HCT116 (cell line): ENCODE measurements at regions not wholly inside any gene's neighbourhood (a gene's known extent, or its start where the extent isn't known, plus 50 kb on each side); places are given as distances from the start of the nearest gene placed in this dataset.

Experiments
- EZH2phosphoT487 ChIP-seq: fragments of 200-600 bp; IDR thresholded peaks from 2 replicates; pipeline ENCODE4 v1.6.1; 2018; ENCODE audit warnings: antibody characterized with exemption, borderline replicate concordance
- POLR2A ChIP-seq: IDR thresholded peaks from 2 replicates; pipeline ENCODE4 v1.7.0; 2011; ENCODE audit warnings: borderline replicate concordance; ENCODE audit not compliant: insufficient read depth, insufficient read length; ENCODE audit errors: extremely low read depth
- POLR2AphosphoS5 ChIP-seq: IDR thresholded peaks from 2 replicates; pipeline ENCODE4 v1.6.1; 2011; ENCODE audit warnings: mild to moderate bottlenecking, low read depth, low read length, moderate library complexity
- RAD21 ChIP-seq: IDR thresholded peaks from 2 replicates; pipeline ENCODE4 v1.6.1; 2012; ENCODE audit warnings: low read depth, mild to moderate bottlenecking
- YY1 ChIP-seq: IDR thresholded peaks from 2 replicates; pipeline ENCODE4 v1.6.1; 2011; ENCODE audit warnings: low read length, low read depth, moderate library complexity, mild to moderate bottlenecking; ENCODE audit not compliant: insufficient replicate concordance; ENCODE audit errors: extremely low read depth
- TF ChIP-seq, protein P1 (sequence below), 3 experiments: fragments of 200-600 bp in 1 of 3; sonication (generic) in 1 of 3; IDR thresholded peaks in 2 of 3; conservative IDR thresholded peaks in 1 of 3; 2 replicates each; pipeline ENCODE4 v1.5.1; 2012 to 2017; ENCODE audit warnings: low read depth in 2 of 3, low read length in 2 of 3, antibody characterized with exemption in 1 of 3, borderline replicate concordance in 1 of 3, control low read depth in 1 of 3, mild to moderate bottlenecking in 1 of 3, mixed read lengths in 1 of 3, mixed run types in 1 of 3, moderate library complexity in 1 of 3; ENCODE audit not compliant: insufficient read depth in 1 of 3

DNA sequence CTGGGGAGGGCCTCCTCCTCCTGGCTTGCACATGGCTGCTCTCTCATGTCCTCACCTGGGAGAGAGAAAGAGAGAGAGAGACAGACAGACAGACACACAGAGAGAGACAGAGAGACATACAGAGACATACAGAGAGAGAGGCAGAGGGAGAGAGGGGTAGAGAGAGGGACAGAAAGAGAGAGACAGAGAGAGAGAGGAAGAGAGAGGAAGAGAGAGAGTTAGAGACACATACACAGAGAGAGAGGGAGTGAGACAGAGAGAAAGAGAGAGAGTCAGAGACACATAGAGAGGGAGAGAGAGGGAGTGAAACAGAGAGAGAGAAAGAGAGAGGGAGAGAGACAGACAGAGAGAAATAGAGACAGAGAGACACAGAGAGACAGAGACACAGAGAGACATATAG is 103.6 kb upstream of the ESRRB start:
- TF ChIP-seq POLR2A (no peak), EZH2phosphoT487 (no peak), POLR2AphosphoS5 (no peak), RAD21 (no peak), YY1 (no peak)
- TF ChIP-seq, protein P1, sequence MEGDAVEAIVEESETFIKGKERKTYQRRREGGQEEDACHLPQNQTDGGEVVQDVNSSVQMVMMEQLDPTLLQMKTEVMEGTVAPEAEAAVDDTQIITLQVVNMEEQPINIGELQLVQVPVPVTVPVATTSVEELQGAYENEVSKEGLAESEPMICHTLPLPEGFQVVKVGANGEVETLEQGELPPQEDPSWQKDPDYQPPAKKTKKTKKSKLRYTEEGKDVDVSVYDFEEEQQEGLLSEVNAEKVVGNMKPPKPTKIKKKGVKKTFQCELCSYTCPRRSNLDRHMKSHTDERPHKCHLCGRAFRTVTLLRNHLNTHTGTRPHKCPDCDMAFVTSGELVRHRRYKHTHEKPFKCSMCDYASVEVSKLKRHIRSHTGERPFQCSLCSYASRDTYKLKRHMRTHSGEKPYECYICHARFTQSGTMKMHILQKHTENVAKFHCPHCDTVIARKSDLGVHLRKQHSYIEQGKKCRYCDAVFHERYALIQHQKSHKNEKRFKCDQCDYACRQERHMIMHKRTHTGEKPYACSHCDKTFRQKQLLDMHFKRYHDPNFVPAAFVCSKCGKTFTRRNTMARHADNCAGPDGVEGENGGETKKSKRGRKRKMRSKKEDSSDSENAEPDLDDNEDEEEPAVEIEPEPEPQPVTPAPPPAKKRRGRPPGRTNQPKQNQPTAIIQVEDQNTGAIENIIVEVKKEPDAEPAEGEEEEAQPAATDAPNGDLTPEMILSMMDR (IDR thresholded peaks at IDR 0.05 in 2 of 3, conservative IDR thresholded peaks at IDR 0.05 in 1 of 3; ENCODE audit: borderline replicate concordance in 1 of 3, insufficient read depth in 1 of 3, low read depth in 2 of 3, low read length in 2 of 3) = no peak
